22Rv1 (cell line): ENCODE measurements at regions not wholly inside any gene's neighbourhood (a gene's known extent, or its start where the extent isn't known, plus 50 kb on each side); places are given as distances from the start of the nearest gene placed in this dataset.

Experiments
- ZFX ChIP-seq: fragments of 450-650 bp; IDR thresholded peaks from 2 replicates; pipeline ENCODE4 v1.6.1; 2017; ENCODE audit warnings: antibody characterized with exemption, borderline replicate concordance
- TF ChIP-seq, protein P1 (sequence below): fragments of 450-650 bp; IDR thresholded peaks from 2 replicates; pipeline ENCODE4 v1.5.1; 2017; ENCODE audit warnings: mild to moderate bottlenecking

DNA sequence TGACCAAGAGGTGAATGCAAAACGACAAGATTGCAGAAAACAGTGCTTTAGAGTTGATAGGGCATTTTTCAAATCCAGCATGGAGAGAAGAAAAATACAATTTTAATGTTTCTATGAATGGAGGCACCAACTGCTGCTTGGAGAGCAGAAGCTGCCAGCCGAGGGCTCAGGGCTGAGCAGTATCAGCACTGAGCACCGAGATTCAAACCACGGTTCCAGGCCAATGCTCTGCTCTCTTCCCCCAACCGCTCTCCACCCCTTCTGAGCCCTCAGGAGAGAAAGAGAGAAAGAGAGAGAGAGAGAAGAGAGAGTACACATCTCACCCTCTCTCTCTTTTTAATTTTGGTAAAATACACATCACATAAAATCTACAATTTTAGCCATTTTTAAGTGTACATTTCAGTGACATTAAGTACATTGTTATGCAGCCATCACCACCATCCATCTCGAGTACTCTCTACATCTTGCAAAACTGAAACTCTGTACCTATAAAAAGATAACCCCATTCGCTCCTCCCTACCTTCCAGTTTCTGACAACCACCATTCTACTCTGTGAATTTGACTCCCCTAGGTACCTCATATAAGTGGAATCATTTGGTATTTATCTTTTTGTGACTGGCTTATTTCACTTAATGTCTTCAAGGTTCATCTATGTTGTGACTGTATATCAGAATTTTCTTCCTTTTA, 333.3 kb downstream of the MIAT start:
- TF ChIP-seq, protein P1, sequence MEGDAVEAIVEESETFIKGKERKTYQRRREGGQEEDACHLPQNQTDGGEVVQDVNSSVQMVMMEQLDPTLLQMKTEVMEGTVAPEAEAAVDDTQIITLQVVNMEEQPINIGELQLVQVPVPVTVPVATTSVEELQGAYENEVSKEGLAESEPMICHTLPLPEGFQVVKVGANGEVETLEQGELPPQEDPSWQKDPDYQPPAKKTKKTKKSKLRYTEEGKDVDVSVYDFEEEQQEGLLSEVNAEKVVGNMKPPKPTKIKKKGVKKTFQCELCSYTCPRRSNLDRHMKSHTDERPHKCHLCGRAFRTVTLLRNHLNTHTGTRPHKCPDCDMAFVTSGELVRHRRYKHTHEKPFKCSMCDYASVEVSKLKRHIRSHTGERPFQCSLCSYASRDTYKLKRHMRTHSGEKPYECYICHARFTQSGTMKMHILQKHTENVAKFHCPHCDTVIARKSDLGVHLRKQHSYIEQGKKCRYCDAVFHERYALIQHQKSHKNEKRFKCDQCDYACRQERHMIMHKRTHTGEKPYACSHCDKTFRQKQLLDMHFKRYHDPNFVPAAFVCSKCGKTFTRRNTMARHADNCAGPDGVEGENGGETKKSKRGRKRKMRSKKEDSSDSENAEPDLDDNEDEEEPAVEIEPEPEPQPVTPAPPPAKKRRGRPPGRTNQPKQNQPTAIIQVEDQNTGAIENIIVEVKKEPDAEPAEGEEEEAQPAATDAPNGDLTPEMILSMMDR: no peak
- TF ChIP-seq ZFX: no peak
